Lung (tissue), 11 donors: ENCODE measurements at regions not wholly inside any gene's neighbourhood (a gene's known extent, or its start where the extent isn't known, plus 50 kb on each side); places are given as distances from the start of the nearest gene placed in this dataset.

Source experiments
- ATAC-seq: fragments of 200-7000 bp; cut with Tn5 transposase; one replicate; pipeline ENCODE4 v1.9.1; 2020; ENCODE audit warnings: moderate number of reproducible peaks; ENCODE audit not compliant: insufficient read depth, low FRiP score
- DNase-seq, 3 donors: peaks; one replicate each; pipeline ENCODE4 v3.0.0-alpha.2; 2013 to 2017
- H3K27ac ChIP-seq, 2 donors: one replicate each; pipeline ENCODE4 v1.5.1; 2013; ENCODE audit warnings: mild to moderate bottlenecking in 2 of 2, moderate library complexity in 2 of 2, control low read depth in 1 of 2, inconsistent platforms in 1 of 2, low read depth in 1 of 2, low read length in 1 of 2
- H3K27me3 ChIP-seq, 3 donors: one replicate each; pipeline ENCODE4 v1.5.1; 2013; ENCODE audit warnings: low read length in 2 of 3; ENCODE audit not compliant: control insufficient read depth in 3 of 3, insufficient read depth in 3 of 3
- H3K36me3 ChIP-seq, 4 donors: one replicate each; pipeline ENCODE4 v1.5.1; 2013; ENCODE audit warnings: low read length in 4 of 4, mild to moderate bottlenecking in 1 of 4, moderate library complexity in 1 of 4; ENCODE audit not compliant: control insufficient read depth in 4 of 4, insufficient read depth in 4 of 4
- H3K4me1 ChIP-seq, 5 donors: one replicate each; pipeline ENCODE4 v1.5.1; 2013; ENCODE audit warnings: low read length in 5 of 5, mild to moderate bottlenecking in 2 of 5, moderate library complexity in 1 of 5; ENCODE audit not compliant: control insufficient read depth in 5 of 5, insufficient read depth in 5 of 5
- H3K4me3 ChIP-seq: one replicate; pipeline ENCODE4 v1.5.1; 2013; ENCODE audit warnings: mild to moderate bottlenecking, control low read depth, moderate library complexity
- H3K9ac ChIP-seq, 2 donors: one replicate each; pipeline ENCODE4 v1.5.1; 2013; ENCODE audit warnings: low read length in 2 of 2, control low read depth in 1 of 2; ENCODE audit not compliant: insufficient read depth in 1 of 2
- H3K9me3 ChIP-seq, 4 donors: one replicate each; pipeline ENCODE4 v1.5.1; 2013; ENCODE audit warnings: low read length in 3 of 4, mild to moderate bottlenecking in 1 of 4, moderate library complexity in 1 of 4; ENCODE audit not compliant: control insufficient read depth in 4 of 4, insufficient read depth in 3 of 4
- WGBS, 2 donors: extraction: QIAGEN DNeasy Blood & Tissue Kit; methylation state at CpG; one replicate each; pipeline ENCODE4 v1.1.7; 2013; 5-methylcytosine and 5-hydroxymethylcytosine counted together
- TF ChIP-seq, protein P1 (sequence below): IDR thresholded peaks from 2 replicates; pipeline ENCODE4 v1.5.1; 2012; ENCODE audit warnings: mild to moderate bottlenecking; ENCODE audit errors: control extremely low read depth, extremely low read depth
- donor health status: control.
- donor health status: control.
- donor health status: Bipolar disorder and iron deficiency.
- donor health status: healthy.
- donor health status: DM: yes; HTN: yes; CAD: no.

GRCh38 chr2:183495589-183496267 lies 371.5 kb downstream of the NUP35 start:
- no peak overlapping the region for H3K4me3 ChIP-seq
- no peak overlapping the region for H3K9ac ChIP-seq
- 43 to 45% methylated on average over 3 of the region's 3 CpGs for WGBS, 2 donors
- no peaks in the 10 kb centered on the region for H3K36me3 ChIP-seq
- H3K4me1 ChIP-seq, result peaks cover 0 to 8% (median 3%) of the 10 kb centered on the region in 5 donors
- H3K27ac ChIP-seq, result no peak overlapping the region
- TF ChIP-seq, protein P1, sequence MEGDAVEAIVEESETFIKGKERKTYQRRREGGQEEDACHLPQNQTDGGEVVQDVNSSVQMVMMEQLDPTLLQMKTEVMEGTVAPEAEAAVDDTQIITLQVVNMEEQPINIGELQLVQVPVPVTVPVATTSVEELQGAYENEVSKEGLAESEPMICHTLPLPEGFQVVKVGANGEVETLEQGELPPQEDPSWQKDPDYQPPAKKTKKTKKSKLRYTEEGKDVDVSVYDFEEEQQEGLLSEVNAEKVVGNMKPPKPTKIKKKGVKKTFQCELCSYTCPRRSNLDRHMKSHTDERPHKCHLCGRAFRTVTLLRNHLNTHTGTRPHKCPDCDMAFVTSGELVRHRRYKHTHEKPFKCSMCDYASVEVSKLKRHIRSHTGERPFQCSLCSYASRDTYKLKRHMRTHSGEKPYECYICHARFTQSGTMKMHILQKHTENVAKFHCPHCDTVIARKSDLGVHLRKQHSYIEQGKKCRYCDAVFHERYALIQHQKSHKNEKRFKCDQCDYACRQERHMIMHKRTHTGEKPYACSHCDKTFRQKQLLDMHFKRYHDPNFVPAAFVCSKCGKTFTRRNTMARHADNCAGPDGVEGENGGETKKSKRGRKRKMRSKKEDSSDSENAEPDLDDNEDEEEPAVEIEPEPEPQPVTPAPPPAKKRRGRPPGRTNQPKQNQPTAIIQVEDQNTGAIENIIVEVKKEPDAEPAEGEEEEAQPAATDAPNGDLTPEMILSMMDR, result no peak
- H3K27me3 ChIP-seq, result no peaks in the 10 kb centered on the region
- no peak for ATAC-seq
- no peak for DNase-seq
- no peaks in the 10 kb centered on the region for H3K9me3 ChIP-seq

DNA sequence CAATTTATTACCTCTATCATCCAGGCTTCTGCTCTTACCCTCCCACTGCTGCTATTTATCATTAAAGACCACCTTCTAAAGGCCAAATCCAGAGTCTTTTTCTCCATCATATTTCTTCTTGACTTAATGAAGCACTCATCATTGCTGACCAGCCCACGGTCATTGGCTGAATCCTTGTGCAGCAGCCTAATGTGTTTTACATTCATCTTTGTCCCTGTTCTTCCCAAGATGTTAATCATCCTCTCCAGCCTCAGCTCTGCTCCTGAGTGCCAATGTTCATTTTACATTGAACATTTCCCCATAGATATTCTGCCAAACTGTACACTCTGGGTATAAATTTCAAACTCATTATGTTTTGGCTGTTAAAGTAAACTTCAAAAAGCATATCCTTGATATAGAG lies 373.6 kb downstream of the NUP35 start:
- DNase-seq (no peak), ATAC-seq (no peak)
- H3K4me1 ChIP-seq, result no peaks in the 10 kb centered on the region
- no peaks in the 10 kb centered on the region for H3K9me3 ChIP-seq
- no peak overlapping the region for H3K4me3 ChIP-seq
- H3K36me3 ChIP-seq, result no peaks in the 10 kb centered on the region
- 80 to 81% methylated on average over 1 of the region's 1 CpG for WGBS, 2 donors
- H3K9ac ChIP-seq, result no peak overlapping the region
- no peaks in the 10 kb centered on the region for H3K27me3 ChIP-seq
- H3K27ac ChIP-seq, result no peak overlapping the region
- TF ChIP-seq, protein P1, result no peak

DNA sequence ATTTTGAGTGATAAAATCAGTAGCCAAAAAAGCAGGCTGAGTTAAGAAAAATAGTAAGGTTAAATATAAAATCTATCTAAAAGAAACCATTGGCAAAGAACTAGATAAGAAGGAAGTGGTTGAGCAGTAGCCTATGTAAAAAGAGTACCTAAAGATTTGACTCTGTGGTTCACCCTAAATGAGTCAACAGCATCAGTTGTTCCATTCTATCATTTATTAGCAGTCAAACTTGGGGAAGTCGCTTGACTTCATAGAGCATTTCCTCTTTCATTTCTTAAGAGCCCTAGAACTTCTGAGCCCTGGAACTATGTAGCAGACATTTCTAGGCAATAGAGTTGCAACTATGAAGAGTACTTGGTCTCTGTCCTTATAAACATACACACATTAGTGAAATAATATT lies 381.7 kb downstream of the NUP35 start:
- H3K9me3 ChIP-seq, result peaks cover 0 to 10% (median 2%) of the 10 kb centered on the region in 4 donors
- no peak for ATAC-seq
- WGBS, 2 donors, result 79 to 83% methylated on average over 1 of the region's 1 CpG

More for the DNA sequence above, 381.7 kb downstream of the NUP35 start:
- TF ChIP-seq, protein P1, result no peak
- Histone ChIP-seq H3K4me3 (no peak overlapping the region), H3K27ac (no peak overlapping the region), H3K9ac (no peak overlapping the region), H3K27me3 (no peaks in the 10 kb centered on the region), H3K4me1 (no peaks in the 10 kb centered on the region), H3K36me3 (no peaks in the 10 kb centered on the region)
- DNase-seq, result no peak
